SJCRH30 (cell line): ENCODE measurements at regions not wholly inside any gene's neighbourhood (a gene's known extent, or its start where the extent isn't known, plus 50 kb on each side); places are given as distances from the start of the nearest gene placed in this dataset.

ENCODE experiments used
- DNase-seq, 2 experiments: peaks; one replicate each; pipeline ENCODE4 v3.0.0-alpha.2; 2015 to 2020
- H3K27ac ChIP-seq: fragments of 250-450 bp; sonication (Bioruptor Pico); 2 replicates; pipeline ENCODE4 v1.5.1; 2020; ENCODE audit warnings: mild to moderate bottlenecking, moderate library complexity
- H3K27me3 ChIP-seq: fragments of 250-450 bp; sonication (Bioruptor Pico); 2 replicates; pipeline ENCODE4 v1.5.1; 2020; ENCODE audit warnings: mild to moderate bottlenecking, moderate library complexity
- H3K36me3 ChIP-seq: fragments of 250-450 bp; sonication (Bioruptor Pico); 2 replicates; pipeline ENCODE4 v1.5.1; 2020; ENCODE audit warnings: mild to moderate bottlenecking, moderate library complexity
- H3K4me1 ChIP-seq: fragments of 250-450 bp; sonication (Bioruptor Pico); 2 replicates; pipeline ENCODE4 v1.5.1; 2020; ENCODE audit warnings: mild to moderate bottlenecking, moderate library complexity
- H3K4me3 ChIP-seq: fragments of 250-450 bp; sonication (Bioruptor Pico); 2 replicates; pipeline ENCODE4 v1.5.1; 2020; ENCODE audit warnings: mild to moderate bottlenecking, moderate library complexity
- H3K9me3 ChIP-seq: fragments of 250-450 bp; sonication (Bioruptor Pico); replicated peaks from 2 replicates; pipeline ENCODE4 v1.5.1; 2020; ENCODE audit warnings: mild to moderate bottlenecking, moderate library complexity

GRCh38 chr4:3671571-3672464 is 94.4 kb upstream of the ADRA2C start:
- Histone ChIP-seq H3K36me3 (no peaks in the 10 kb centered on the region), H3K9me3 (no peaks in the 10 kb centered on the region), H3K27ac (no peak overlapping the region), H3K27me3 (peaks cover 7% of the 10 kb centered on the region), H3K4me3 (no peak overlapping the region), H3K4me1 (no peaks in the 10 kb centered on the region)
- no peak for DNase-seq

GRCh38 chr4:3670521-3671519 is 95.4 kb upstream of the ADRA2C start:
- Histone ChIP-seq H3K27ac (no peak overlapping the region), H3K27me3 (peaks cover 4% of the 10 kb centered on the region)

GRCh38 chr4:3669553-3669949 is 96.6 kb upstream of the ADRA2C start:
- DNase-seq: no peak
- Histone ChIP-seq H3K4me3 (no peak overlapping the region), H3K4me1 (no peaks in the 10 kb centered on the region), H3K9me3 (no peaks in the 10 kb centered on the region; the same call in 1 of the 2 replicates), H3K27ac (no peak overlapping the region), H3K27me3 (peaks cover 4% of the 10 kb centered on the region), H3K36me3 (no peaks in the 10 kb centered on the region)

More at GRCh38 chr4:3670521-3671519, 95.4 kb upstream of the ADRA2C start:
- H3K4me3 ChIP-seq: no peak overlapping the region
- H3K36me3 ChIP-seq: no peaks in the 10 kb centered on the region
- no peaks in the 10 kb centered on the region for H3K4me1 ChIP-seq
- no peaks in the 10 kb centered on the region; the same call in 1 of the 2 replicates for H3K9me3 ChIP-seq
- no peak for DNase-seq

- Histone ChIP-seq H3K4me3 (no peak overlapping the region), H3K4me1 (no peaks in the 10 kb centered on the region), H3K27me3 (peaks cover 4% of the 10 kb centered on the region), H3K9me3 (no peaks in the 10 kb centered on the region; the same call in 1 of the 2 replicates), H3K27ac (no peak overlapping the region), H3K36me3 (no peaks in the 10 kb centered on the region)
- no peak for DNase-seq
Observed at GRCh38 chr4:3668825-3669552, 97.2 kb upstream of the ADRA2C start.

- H3K4me3 ChIP-seq: no peak overlapping the region
- no peaks in the 10 kb centered on the region; the same call in 1 of the 2 replicates for H3K27me3 ChIP-seq
- H3K27ac ChIP-seq: no peak overlapping the region
Observed at GRCh38 chr4:3667258-3667657, 98.9 kb upstream of the ADRA2C start.

GRCh38 chr4:3666263-3666662 is 99.9 kb upstream of the ADRA2C start:
- H3K27me3 ChIP-seq: no peaks in the 10 kb centered on the region; the same call in 1 of the 2 replicates
- H3K36me3 ChIP-seq: no peaks in the 10 kb centered on the region
- H3K9me3 ChIP-seq: no peaks in the 10 kb centered on the region; the same call in 1 of the 2 replicates
- H3K4me1 ChIP-seq: no peaks in the 10 kb centered on the region
- H3K27ac ChIP-seq: no peak overlapping the region
- no peak for DNase-seq
- no peak overlapping the region for H3K4me3 ChIP-seq

More at GRCh38 chr4:3667258-3667657, 98.9 kb upstream of the ADRA2C start:
- no peak for DNase-seq
- Histone ChIP-seq H3K4me1 (no peaks in the 10 kb centered on the region), H3K36me3 (no peaks in the 10 kb centered on the region), H3K9me3 (no peaks in the 10 kb centered on the region; the same call in 1 of the 2 replicates)

- Histone ChIP-seq H3K4me3 (no peak overlapping the region), H3K4me1 (peaks cover 4% of the 10 kb centered on the region), H3K27ac (no peak overlapping the region), H3K27me3 (no peaks in the 10 kb centered on the region), H3K36me3 (no peaks in the 10 kb centered on the region), H3K9me3 (no peaks in the 10 kb centered on the region; the same call in 1 of the 2 replicates)
- no peak for DNase-seq
Observed at GRCh38 chr4:3665360-3665891, 100.8 kb upstream of the ADRA2C start.

- no peaks in the 10 kb centered on the region for H3K36me3 ChIP-seq
- H3K4me3 ChIP-seq: no peak overlapping the region
- H3K27me3 ChIP-seq: peaks cover 10% of the 10 kb centered on the region
- H3K27ac ChIP-seq: no peak overlapping the region
- no peak for DNase-seq
- no peaks in the 10 kb centered on the region; the same call in 1 of the 2 replicates for H3K9me3 ChIP-seq
- peaks cover 14% of the 10 kb centered on the region for H3K4me1 ChIP-seq
Observed at GRCh38 chr4:3663791-3664190, 102.4 kb upstream of the ADRA2C start.

GRCh38 chr4:3662516-3662915 is 103.7 kb upstream of the ADRA2C start:
- no peak overlapping the region for H3K4me3 ChIP-seq
- peaks cover 23% of the 10 kb centered on the region for H3K27me3 ChIP-seq
- no peaks in the 10 kb centered on the region; the same call in 1 of the 2 replicates for H3K9me3 ChIP-seq
- H3K4me1 ChIP-seq: peaks cover 22% of the 10 kb centered on the region
- H3K27ac ChIP-seq: no peak overlapping the region
- no peak for DNase-seq
- H3K36me3 ChIP-seq: no peaks in the 10 kb centered on the region

GRCh38 chr4:3661989-3662388 is 104.2 kb upstream of the ADRA2C start:
- Histone ChIP-seq H3K4me1 (peaks cover 22% of the 10 kb centered on the region), H3K27ac (no peak overlapping the region), H3K4me3 (no peak overlapping the region), H3K27me3 (peaks cover 28% of the 10 kb centered on the region), H3K36me3 (no peaks in the 10 kb centered on the region), H3K9me3 (no peaks in the 10 kb centered on the region; the same call in 1 of the 2 replicates)
- no peak for DNase-seq

GRCh38 chr4:3660928-3661515 is 105.2 kb upstream of the ADRA2C start:
- H3K27ac ChIP-seq: no peak overlapping the region
- no peaks in the 10 kb centered on the region for H3K36me3 ChIP-seq
- H3K4me1 ChIP-seq: peaks cover 22% of the 10 kb centered on the region
- H3K27me3 ChIP-seq: peaks cover 35% of the 10 kb centered on the region
- no peak overlapping the region for H3K4me3 ChIP-seq
- no peaks in the 10 kb centered on the region; the same call in 1 of the 2 replicates for H3K9me3 ChIP-seq
- no peak for DNase-seq

- peak; percentile 83 for DNase-seq
- Histone ChIP-seq H3K4me1 (peaks cover 22% of the 10 kb centered on the region), H3K36me3 (no peaks in the 10 kb centered on the region), H3K4me3 (no peak overlapping the region), H3K27me3 (peaks cover 39% of the 10 kb centered on the region), H3K27ac (no peak overlapping the region), H3K9me3 (no peaks in the 10 kb centered on the region)
Observed at GRCh38 chr4:3660086-3660927, 105.9 kb upstream of the ADRA2C start.

- no peak for DNase-seq
- Histone ChIP-seq H3K4me1 (peaks cover 22% of the 10 kb centered on the region), H3K27ac (no peak overlapping the region), H3K27me3 (peaks cover 42% of the 10 kb centered on the region), H3K4me3 (no peak overlapping the region), H3K9me3 (no peaks in the 10 kb centered on the region), H3K36me3 (no peaks in the 10 kb centered on the region)
Observed at GRCh38 chr4:3659131-3659530, 107.1 kb upstream of the ADRA2C start.
